SK-N-MC (cell line): ENCODE measurements at regions not wholly inside any gene's neighbourhood (a gene's known extent, or its start where the extent isn't known, plus 50 kb on each side); places are given as distances from the start of the nearest gene placed in this dataset.

Experiments
- EZH2 ChIP-seq: fragments of 200-600 bp; sonication (generic); IDR thresholded peaks from one replicate; pipeline ENCODE4 v1.6.1; 2017; ENCODE audit warnings: antibody characterized with exemption
- FOXP2 ChIP-seq: optimal IDR thresholded peaks from 2 replicates; pipeline ENCODE3; 2011; ENCODE audit warnings: mild to moderate bottlenecking, moderate library complexity; ENCODE audit not compliant: insufficient read depth; ENCODE audit errors: extremely low read length, control extremely low read depth
- POLR2AphosphoS5 ChIP-seq: IDR thresholded peaks from 2 replicates; pipeline ENCODE4 v1.6.1; 2012; ENCODE audit warnings: mild to moderate bottlenecking, low read depth, low read length, borderline replicate concordance

DNA sequence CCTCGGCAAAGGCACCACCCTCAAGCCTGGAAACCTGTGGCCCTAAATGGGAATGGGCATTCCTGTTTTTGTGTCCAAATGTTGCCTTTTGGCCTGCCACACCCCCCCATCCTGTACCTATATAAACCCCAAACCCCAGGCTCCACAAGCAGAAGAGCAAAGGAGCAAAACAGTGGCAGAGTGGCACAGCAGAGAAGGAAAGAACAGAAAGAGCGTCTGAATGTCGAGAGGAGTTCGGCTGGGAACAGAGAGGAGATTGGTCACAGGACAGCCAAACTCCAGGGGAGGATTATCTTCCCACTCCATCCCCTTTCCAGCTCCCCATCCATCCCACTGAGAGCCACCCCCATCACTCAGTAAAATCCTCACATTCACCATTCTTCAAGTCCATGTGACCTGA, 58.0 kb upstream of the PREP start:
- no peak for TF ChIP-seq EZH2
- TF ChIP-seq POLR2AphosphoS5: no peak
- no peak for TF ChIP-seq FOXP2
